GM19397 (cell line): ENCODE measurements at regions not wholly inside any gene's neighbourhood (a gene's known extent, or its start where the extent isn't known, plus 50 kb on each side); places are given as distances from the start of the nearest gene placed in this dataset.
"Not testable (repeated sequence)": the region's sequence is repeated elsewhere in the genome, so short reads cannot be mapped to it uniquely, and the experiment has no call there.

ENCODE experiments used
- ATAC-seq: cut with Tn5 transposase; IDR thresholded peaks from one replicate; pipeline ENCODE4 v1.9.1; 2021; ENCODE audit warnings: mild to moderate bottlenecking, moderate library complexity; ENCODE audit not compliant: unreplicated experiment

- ATAC-seq, result no peak
Measured at GRCh38 chr1:229119876-229120275, 151.0 kb upstream of the RAB4A start.

DNA sequence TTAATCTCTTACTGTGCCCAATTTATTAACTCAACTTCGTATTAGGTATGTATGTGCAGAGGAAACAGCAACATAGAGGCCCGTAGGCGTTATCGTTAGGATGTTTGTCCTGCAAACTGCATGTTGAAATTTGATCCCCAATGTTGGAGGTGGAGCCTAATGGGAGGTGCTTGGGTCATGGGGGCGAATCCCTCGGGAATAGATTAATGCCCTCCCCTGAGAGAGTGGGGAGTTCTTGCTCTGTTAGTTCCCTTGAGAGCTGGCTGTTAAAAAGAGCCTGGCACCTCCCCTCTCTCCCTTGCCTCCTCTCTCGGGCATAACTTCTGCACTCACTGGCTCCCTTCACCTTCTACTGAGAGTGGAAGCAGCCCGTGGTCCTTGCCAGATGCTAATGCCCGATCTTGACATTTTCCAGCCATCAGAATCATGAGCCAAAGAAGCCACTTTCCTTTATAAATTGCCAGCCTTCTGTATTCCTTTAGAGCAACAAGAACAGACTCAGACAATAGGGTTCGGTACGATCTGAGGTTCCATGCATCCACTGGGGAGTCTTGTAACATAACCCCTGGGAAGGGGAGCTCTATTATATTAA is 149.0 kb upstream of the RAB4A start:
- ATAC-seq, result no peak

GRCh38 chr1:229122606-229123005 is 148.3 kb upstream of the RAB4A start:
- ATAC-seq, result no peak

DNA sequence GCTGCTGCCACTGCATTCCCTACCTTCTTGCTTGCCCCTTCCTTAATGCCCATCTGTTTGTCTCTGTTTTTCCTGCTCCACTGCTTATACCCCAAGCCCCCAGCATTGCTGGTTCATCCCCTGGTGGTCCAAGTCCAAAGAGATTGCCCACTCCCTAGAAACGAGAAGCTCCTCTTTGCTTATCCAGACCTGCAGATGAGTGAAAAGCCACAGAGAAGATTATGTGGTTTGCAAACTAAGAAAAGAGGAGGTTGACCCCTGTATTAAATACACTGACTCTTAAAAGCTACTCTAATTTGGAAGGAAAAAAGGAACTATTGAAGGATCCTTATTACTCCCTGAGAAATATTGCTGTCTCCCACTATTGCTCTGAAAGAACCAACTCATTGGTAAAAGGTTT is 146.8 kb upstream of the RAB4A start:
- ATAC-seq, result no peak

GRCh38 chr1:229124520-229125124 is 146.3 kb upstream of the RAB4A start:
- no peak for ATAC-seq

DNA sequence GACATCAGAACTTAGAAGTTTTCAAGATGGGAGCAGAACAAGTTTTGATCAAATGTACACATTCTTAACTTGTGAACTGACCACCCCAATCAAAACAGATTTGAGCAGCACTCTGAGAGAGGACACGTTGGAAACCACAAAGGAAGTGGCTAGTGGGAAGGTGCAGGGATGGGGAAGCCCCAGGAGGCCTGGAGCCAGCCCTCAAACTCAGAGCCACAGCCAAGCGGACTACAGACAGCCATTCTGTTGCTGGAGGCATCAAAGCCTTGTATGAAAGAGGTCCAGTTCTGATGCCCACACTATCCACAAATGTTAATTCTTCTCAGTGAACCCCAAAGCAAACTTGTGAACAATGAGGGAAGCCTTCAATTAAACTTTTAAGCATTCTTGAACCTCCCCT is 143.6 kb upstream of the RAB4A start:
- ATAC-seq, result no peak

- ATAC-seq, result no peak
Measured at GRCh38 chr1:229128066-229128608, 142.8 kb upstream of the RAB4A start.

DNA sequence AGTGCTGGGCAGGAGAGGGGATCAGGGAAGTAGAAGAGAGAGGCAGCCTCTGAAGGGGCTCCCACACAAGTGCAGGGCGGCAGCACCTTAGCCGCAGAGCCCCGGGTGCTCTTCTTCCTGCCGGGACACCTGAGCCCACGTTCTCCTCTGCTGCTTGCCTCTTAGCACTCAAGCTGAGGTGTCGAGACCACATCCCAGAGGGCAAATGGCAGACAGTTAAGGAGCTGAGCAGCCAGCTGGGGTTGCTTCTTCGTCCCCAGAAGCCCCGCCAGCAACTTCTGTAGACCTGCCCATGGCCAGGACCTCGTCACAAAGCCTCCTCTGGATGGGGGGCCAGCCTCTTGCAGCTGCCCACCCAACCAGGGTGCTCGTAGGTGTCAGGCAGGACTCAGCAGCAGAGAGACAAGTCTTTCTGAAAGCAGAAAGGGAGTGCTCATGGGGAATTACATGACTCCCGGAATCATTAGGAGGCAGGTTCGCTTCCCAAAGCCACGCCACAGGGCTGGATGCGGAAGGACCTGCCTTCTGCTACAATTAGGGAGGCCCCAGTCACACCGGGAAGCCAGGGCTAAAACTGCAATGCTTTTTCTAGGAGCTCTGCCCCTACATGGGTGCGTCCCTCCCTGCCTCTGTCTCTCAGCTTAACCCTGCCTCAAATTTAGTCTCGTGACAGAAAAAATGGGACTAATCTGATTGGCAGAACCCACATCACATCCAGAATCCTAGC is 141.4 kb upstream of the RAB4A start:
- no peak for ATAC-seq

- no peak for ATAC-seq
Measured at GRCh38 chr1:229130028-229130668, 140.8 kb upstream of the RAB4A start.

DNA sequence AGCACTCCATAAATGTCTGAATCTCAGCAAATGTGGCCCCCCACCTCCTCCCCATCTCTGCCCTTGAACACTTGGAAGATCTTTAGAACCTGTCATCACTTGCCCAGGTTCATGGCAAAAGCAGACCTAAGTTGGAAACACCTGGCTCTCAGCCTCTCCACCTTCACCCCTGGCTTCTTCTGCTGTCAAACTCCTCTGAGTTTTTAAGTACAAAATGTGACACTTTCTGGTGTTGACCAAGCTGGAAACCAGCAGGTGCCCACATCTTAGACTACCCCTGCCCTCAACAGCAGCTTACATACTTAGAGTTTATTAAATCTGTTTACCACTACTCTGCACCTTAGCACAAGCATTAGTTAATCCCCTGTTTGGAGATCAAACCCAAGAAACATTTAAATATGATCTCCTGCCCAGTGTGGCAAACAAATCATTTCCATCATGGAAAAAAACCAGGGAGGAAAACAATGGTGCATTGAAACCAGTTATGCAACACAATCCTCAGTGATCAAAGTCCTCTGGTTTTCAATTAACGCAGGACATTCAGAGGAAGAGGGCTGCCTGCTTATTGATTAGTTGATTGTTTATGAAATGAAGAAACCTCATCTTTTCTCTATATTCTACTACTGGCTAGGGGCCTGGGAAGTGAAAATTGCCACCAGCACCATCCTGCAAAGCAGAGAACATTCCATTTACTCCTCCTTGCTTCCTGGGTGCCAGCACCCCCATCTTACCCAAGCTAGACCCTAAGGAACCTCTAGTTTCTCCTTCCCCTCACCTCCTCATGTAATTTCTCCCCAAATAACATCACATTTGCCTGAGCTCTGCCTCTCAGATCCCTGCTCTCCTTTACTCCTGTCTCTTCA is 139.4 kb upstream of the RAB4A start:
- no peak for ATAC-seq

GRCh38 chr1:229132106-229132443 is 138.8 kb upstream of the RAB4A start:
- ATAC-seq, result no peak

- no peak for ATAC-seq
Measured at GRCh38 chr1:229132706-229133105, 138.2 kb upstream of the RAB4A start.

GRCh38 chr1:229133151-229133550 is 137.8 kb upstream of the RAB4A start:
- ATAC-seq, result no peak

GRCh38 chr1:229133811-229134210 is 137.1 kb upstream of the RAB4A start:
- no peak for ATAC-seq

DNA sequence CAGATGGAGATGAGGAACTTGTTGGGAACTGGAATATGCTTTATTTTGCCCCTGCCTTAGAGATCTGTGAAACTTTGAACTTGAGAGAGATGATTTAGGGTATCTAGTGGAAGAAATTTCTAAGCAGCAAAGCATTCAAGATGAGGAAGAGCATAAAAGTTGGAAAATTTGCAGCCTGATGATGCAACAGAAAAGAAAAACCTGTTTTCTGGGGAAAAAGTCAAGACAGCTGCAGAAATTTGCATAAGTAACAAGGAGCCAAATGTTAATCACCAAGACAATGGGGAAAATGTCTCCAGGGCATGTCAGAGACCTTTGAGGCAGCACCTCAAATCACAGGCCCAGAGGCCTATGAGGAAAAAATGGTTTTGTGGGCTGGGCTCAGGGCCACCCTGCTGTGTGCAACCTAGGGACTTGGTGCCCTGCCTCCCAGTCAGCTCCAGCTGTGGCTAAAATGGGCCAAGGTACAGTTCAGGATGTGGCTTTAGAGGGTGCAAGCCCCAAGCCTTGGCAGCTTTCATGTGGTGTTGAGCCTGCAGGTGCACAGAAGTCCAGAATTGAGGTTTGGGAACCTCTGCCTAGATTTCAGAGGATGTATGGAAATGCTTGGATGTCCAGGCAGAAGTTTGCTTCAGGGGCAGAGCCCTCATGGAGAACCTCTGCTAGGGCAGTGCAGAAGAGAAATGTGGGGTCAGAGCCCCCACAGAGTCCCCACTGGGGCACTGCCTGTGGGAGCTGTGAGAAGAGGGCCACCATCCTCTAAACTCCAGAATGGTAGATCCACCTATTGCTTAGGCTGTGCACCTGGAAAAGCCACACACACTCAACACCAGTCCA is 136.3 kb upstream of the RAB4A start:
- ATAC-seq, result not testable (repeated sequence)

- ATAC-seq, result no peak
Measured at GRCh38 chr1:229135773-229136172, 135.1 kb upstream of the RAB4A start.

- ATAC-seq, result no peak
Measured at GRCh38 chr1:229136822-229137221, 134.1 kb upstream of the RAB4A start.

- ATAC-seq, result no peak
Measured at GRCh38 chr1:229137271-229137670, 133.6 kb upstream of the RAB4A start.

GRCh38 chr1:229138058-229138457 is 132.9 kb upstream of the RAB4A start:
- ATAC-seq, result no peak
